ENCODE measurements at regions not wholly inside any gene's neighbourhood (a gene's known extent, or its start where the extent isn't known, plus 50 kb on each side); places are given as distances from the start of the nearest gene placed in this dataset.
"Not testable (repeated sequence)": the region's sequence is repeated elsewhere in the genome, so short reads cannot be mapped to it uniquely, and the experiment has no call there.

GRCh38 chr7:124322561-124322960 is 289.7 kb upstream of the TMEM229A start:
- peak; percentile 7 for DNase-seq

GRCh38 chr7:124318721-124319450 is 286.0 kb upstream of the TMEM229A start:
- no peak for DNase-seq

- DNase-seq: no peak
Observed at GRCh38 chr7:124310934-124311390, 278.1 kb upstream of the TMEM229A start.

GRCh38 chr7:124308384-124308783 is 275.5 kb upstream of the TMEM229A start:
- DNase-seq: no peak

- DNase-seq: no peak
Observed at GRCh38 chr7:124295289-124295688, 262.4 kb upstream of the TMEM229A start.

GRCh38 chr7:124284937-124285336 is 252.1 kb upstream of the TMEM229A start:
- DNase-seq: no peak

- DNase-seq: peak; percentile 8
Observed at GRCh38 chr7:124276005-124276622, 243.2 kb upstream of the TMEM229A start.

GRCh38 chr7:124275411-124275810 is 242.5 kb upstream of the TMEM229A start:
- no peak for DNase-seq

- DNase-seq: no peak
Observed at GRCh38 chr7:124269774-124270173, 236.9 kb upstream of the TMEM229A start.

- no peak for DNase-seq
Observed at GRCh38 chr7:124267154-124267553, 234.3 kb upstream of the TMEM229A start.

GRCh38 chr7:124263232-124263827 is 230.5 kb upstream of the TMEM229A start:
- DNase-seq: peak; percentile 12

GRCh38 chr7:124261710-124262109 is 228.8 kb upstream of the TMEM229A start:
- no peak for DNase-seq

- DNase-seq: no peak
Observed at GRCh38 chr7:124257638-124258308, 224.9 kb upstream of the TMEM229A start.

- DNase-seq: no peak
Observed at GRCh38 chr7:124255041-124255655, 222.3 kb upstream of the TMEM229A start.

- no peak for DNase-seq
Observed at GRCh38 chr7:124254396-124254795, 221.5 kb upstream of the TMEM229A start.

GRCh38 chr7:124251636-124252035 is 218.8 kb upstream of the TMEM229A start:
- DNase-seq: no peak

- no peak for DNase-seq
Observed at GRCh38 chr7:124250297-124251034, 217.6 kb upstream of the TMEM229A start.

- no peak for DNase-seq
Observed at GRCh38 chr7:124247691-124248090, 214.8 kb upstream of the TMEM229A start.

- no peak for DNase-seq
Observed at GRCh38 chr7:124246262-124246863, 213.5 kb upstream of the TMEM229A start.

- DNase-seq: not testable (repeated sequence)
Observed at GRCh38 chr7:124244469-124244868, 211.6 kb upstream of the TMEM229A start.

GRCh38 chr7:124219681-124220080 is 186.8 kb upstream of the TMEM229A start:
- no peak for DNase-seq

GRCh38 chr7:124208642-124209041 is 175.8 kb upstream of the TMEM229A start:
- DNase-seq: no peak

Measured in NCI-H226 (cell line).